ENCODE measurements at regions not wholly inside any gene's neighbourhood (a gene's known extent, or its start where the extent isn't known, plus 50 kb on each side); places are given as distances from the start of the nearest gene placed in this dataset.
"Not testable (repeated sequence)": the region's sequence is repeated elsewhere in the genome, so short reads cannot be mapped to it uniquely, and the experiment has no call there.

GRCh38 chr22:46031965-46032851, 55.2 kb upstream of the WNT7B start:
- TF ChIP-seq CTCF (optimal IDR thresholded peaks at IDR 0.05 in 1 of 3, IDR thresholded peaks at IDR 0.05 in 1 of 3, conservative IDR thresholded peaks at IDR 0.05 in 1 of 3; ENCODE audit: extremely low read depth in 1 of 3, insufficient read depth in 2 of 3, low read length in 3 of 3), result no peak
- TF ChIP-seq EZH2 (IDR thresholded peaks at IDR 0.05; ENCODE audit: low read length), result no peak
- Histone ChIP-seq H3K36me3 (ENCODE audit: control insufficient read depth in 2 of 2, extremely low read depth in 1 of 2, insufficient read depth in 2 of 2, low read length in 2 of 2) (no peaks in the 10 kb centered on the region), H3K4me1 (ENCODE audit: control insufficient read depth, extremely low read depth, insufficient read depth, low read length) (peaks cover 27% of the 10 kb centered on the region), H3K9me1 (ENCODE audit: control insufficient read depth, extremely low read depth, insufficient read depth, low read length) (no peaks in the 10 kb centered on the region), H3K4me3 (ENCODE audit: control insufficient read depth in 2 of 3, extremely low read depth in 1 of 3, insufficient read depth in 2 of 3, low read depth in 1 of 3, low read length in 3 of 3) (no peak overlapping the region), H3K79me2 (ENCODE audit: control insufficient read depth, insufficient read depth, low read length) (peaks cover 10% of the 10 kb centered on the region), H2AFZ (ENCODE audit: control insufficient read depth, low read length) (peak overlapping the region; percentile 75), H3K9me3 (ENCODE audit: control insufficient read depth, low read depth, low read length) (no peaks in the 10 kb centered on the region), H3K9ac (ENCODE audit: control insufficient read depth, extremely low read depth, insufficient read depth, low read length) (no peak overlapping the region), H4K20me1 (ENCODE audit: control insufficient read depth, extremely low read depth, insufficient read depth, low read length) (no peaks in the 10 kb centered on the region), H3K4me2 (ENCODE audit: control insufficient read depth, extremely low read depth, insufficient read depth, low read depth, low read length) (peak overlapping the region; percentile 9), H3K27ac (ENCODE audit: control insufficient read depth, insufficient read depth, low read length) (no peak overlapping the region), H3K27me3 (ENCODE audit: control insufficient read depth, extremely low read depth, insufficient read depth, low read length) (peaks cover 2% of the 10 kb centered on the region)
- dilution Hi-C loops (cut with MboI; ENCODE audit: extremely low pct_ligation_motif_present, low sequenced_read_pairs), result no loop called here
- FAIRE-seq (no peak), DNase-seq (ENCODE audit: low read depth, low spot score) (no peak)

- Histone ChIP-seq H3K27me3 (ENCODE audit: control insufficient read depth, extremely low read depth, insufficient read depth, low read length) (no peaks in the 10 kb centered on the region), H3K4me3 (ENCODE audit: control insufficient read depth in 2 of 3, extremely low read depth in 1 of 3, insufficient read depth in 2 of 3, low read depth in 1 of 3, low read length in 3 of 3) (no peak overlapping the region), H2AFZ (ENCODE audit: control insufficient read depth, low read length) (no peak overlapping the region), H3K9me3 (ENCODE audit: control insufficient read depth, low read depth, low read length) (no peaks in the 10 kb centered on the region), H3K36me3 (ENCODE audit: control insufficient read depth in 2 of 2, extremely low read depth in 1 of 2, insufficient read depth in 2 of 2, low read length in 2 of 2) (no peaks in the 10 kb centered on the region), H3K27ac (ENCODE audit: control insufficient read depth, insufficient read depth, low read length) (no peak overlapping the region), H3K4me2 (ENCODE audit: control insufficient read depth, extremely low read depth, insufficient read depth, low read depth, low read length) (no peak overlapping the region), H3K9ac (ENCODE audit: control insufficient read depth, extremely low read depth, insufficient read depth, low read length) (no peak overlapping the region), H3K4me1 (ENCODE audit: control insufficient read depth, extremely low read depth, insufficient read depth, low read length) (peaks cover 35% of the 10 kb centered on the region), H4K20me1 (ENCODE audit: control insufficient read depth, extremely low read depth, insufficient read depth, low read length) (no peaks in the 10 kb centered on the region), H3K79me2 (ENCODE audit: control insufficient read depth, insufficient read depth, low read length) (peaks cover 15% of the 10 kb centered on the region), H3K9me1 (ENCODE audit: control insufficient read depth, extremely low read depth, insufficient read depth, low read length) (no peaks in the 10 kb centered on the region)
- dilution Hi-C loops (cut with MboI; ENCODE audit: extremely low pct_ligation_motif_present, low sequenced_read_pairs), result no loop called here
- no peak for DNase-seq (ENCODE audit: low read depth, low spot score)
- peak; percentile 57 for FAIRE-seq
- TF ChIP-seq EZH2 (IDR thresholded peaks at IDR 0.05; ENCODE audit: low read length), result no peak
- no peak for TF ChIP-seq CTCF (optimal IDR thresholded peaks at IDR 0.05 in 1 of 3, IDR thresholded peaks at IDR 0.05 in 1 of 3, conservative IDR thresholded peaks at IDR 0.05 in 1 of 3; ENCODE audit: extremely low read depth in 1 of 3, insufficient read depth in 2 of 3, low read length in 3 of 3)
Measured at GRCh38 chr22:46033256-46034200, 56.6 kb upstream of the WNT7B start.

GRCh38 chr22:46034480-46034879, 57.5 kb upstream of the WNT7B start:
- H3K36me3 ChIP-seq (ENCODE audit: control insufficient read depth in 2 of 2, extremely low read depth in 1 of 2, insufficient read depth in 2 of 2, low read length in 2 of 2); H3K4me2 ChIP-seq (ENCODE audit: control insufficient read depth, extremely low read depth, insufficient read depth, low read depth, low read length); H3K27me3 ChIP-seq (ENCODE audit: control insufficient read depth, extremely low read depth, insufficient read depth, low read length); H3K9me3 ChIP-seq (ENCODE audit: control insufficient read depth, low read depth, low read length); H4K20me1 ChIP-seq (ENCODE audit: control insufficient read depth, extremely low read depth, insufficient read depth, low read length); H3K4me3 ChIP-seq (ENCODE audit: control insufficient read depth in 2 of 3, extremely low read depth in 1 of 3, insufficient read depth in 2 of 3, low read depth in 1 of 3, low read length in 3 of 3); H3K27ac ChIP-seq (ENCODE audit: control insufficient read depth, insufficient read depth, low read length); dilution Hi-C loops (cut with MboI; ENCODE audit: extremely low pct_ligation_motif_present, low sequenced_read_pairs); H3K9ac ChIP-seq (ENCODE audit: control insufficient read depth, extremely low read depth, insufficient read depth, low read length); H3K9me1 ChIP-seq (ENCODE audit: control insufficient read depth, extremely low read depth, insufficient read depth, low read length); DNase-seq (ENCODE audit: low read depth, low spot score); H2AFZ ChIP-seq (ENCODE audit: control insufficient read depth, low read length); FAIRE-seq: not testable (repeated sequence)
- peaks cover 17% of the 10 kb centered on the region for H3K79me2 ChIP-seq (ENCODE audit: control insufficient read depth, insufficient read depth, low read length)
- H3K4me1 ChIP-seq (ENCODE audit: control insufficient read depth, extremely low read depth, insufficient read depth, low read length), result peaks cover 44% of the 10 kb centered on the region
